K562 (cell line): ENCODE measurements at regions not wholly inside any gene's neighbourhood (a gene's known extent, or its start where the extent isn't known, plus 50 kb on each side); places are given as distances from the start of the nearest gene placed in this dataset.

Experiments used
- ATAC-seq: fragments of 200-7000 bp; cut with Tn5 transposase; 3 replicates; pipeline ENCODE4 v1.9.1; 2020; ENCODE audit warnings: moderate library complexity
- BruUV-seq: library from RNA; stranded (reverse); fragments of 400-500 nt; replicated peaks from 2 replicates; lab custom pipeline; 2021; lab: Mats Ljungman, UMichigan
- CTCF ChIA-PET: fragments of 300-600 bp; formaldehyde crosslinking; extraction: SDS; loops from one replicate; lab custom pipeline; 2021; ENCODE audit warnings: low intra/inter-chr PET ratio; lab: Yijun Ruan, JAX
- POLR2A ChIA-PET: fragments of 300-600, 350-650 bp; sonication (Branson Sonifier 250); formaldehyde crosslinking; extraction: SDS; loops from one replicate; lab custom pipeline; 2021; ENCODE audit warnings: antibody characterized with exemption, inconsistent platforms; lab: Yijun Ruan, JAX
- DNase-seq, 4 experiments: peaks; one replicate each; pipeline versions ENCODE4 v3.0.0 to v3.0.0-alpha.2; 2011 to 2018; ENCODE audit warnings: low spot score in 3 of 4, mixed read lengths in 3 of 4; ENCODE audit errors: extremely low read depth in 1 of 4
- FAIRE-seq: peaks from 2 replicates; lab custom pipeline; 2011; peaks lifted over from hg19 to GRCh38; lab: Jason Lieb, UNC
- H2AFZ ChIP-seq: 2 replicates; pipeline ENCODE4 v1.6.0; 2011; ENCODE audit warnings: low read depth, low read length, control low read depth, inconsistent platforms
- H3K27ac ChIP-seq: fragments of 200-600 bp; 3 replicates; pipeline ENCODE4 v1.8.0; 2011; ENCODE audit warnings: low read depth, mild to moderate bottlenecking, control low read depth, inconsistent platforms, low read length, moderate library complexity, mixed read lengths; ENCODE audit errors: extremely low read depth
- H3K27me3 ChIP-seq, 2 experiments: fragments of 300-600 bp in 1 of 2; 2 replicates in 1 of 2; 3 replicates in 1 of 2; pipeline versions ENCODE4 v1.6.0 to v1.8.0; 2011; ENCODE audit warnings: inconsistent platforms in 2 of 2, low read length in 2 of 2, mild to moderate bottlenecking in 1 of 2, mixed read lengths in 1 of 2, moderate library complexity in 1 of 2; ENCODE audit not compliant: control insufficient read depth in 2 of 2, insufficient read depth in 2 of 2
- H3K36me3 ChIP-seq: fragments of 300-600 bp; 3 replicates; pipeline ENCODE4 v1.8.0; 2011; ENCODE audit warnings: mild to moderate bottlenecking, low read length, inconsistent platforms; ENCODE audit not compliant: control insufficient read depth, insufficient read depth
- H3K4me1 ChIP-seq, 2 experiments: fragments of 200-600 bp in 1 of 2; replicated peaks in 1 of 2; 2 replicates in 1 of 2; 3 replicates in 1 of 2; pipeline versions ENCODE4 v1.5.1 to v1.8.0; 2011; ENCODE audit warnings: inconsistent platforms in 2 of 2, low read length in 2 of 2, mild to moderate bottlenecking in 1 of 2, mixed read lengths in 1 of 2, moderate library complexity in 1 of 2; ENCODE audit not compliant: control insufficient read depth in 2 of 2, insufficient read depth in 2 of 2
- H3K4me2 ChIP-seq: 2 replicates; pipeline ENCODE4 v1.6.1; 2011; ENCODE audit warnings: low read length, control low read depth, inconsistent platforms, mixed read lengths; ENCODE audit not compliant: insufficient read depth
- H3K4me3 ChIP-seq: fragments of 200-600 bp; sonication (generic), shearing (Covaris generic); 2 replicates; pipeline ENCODE4 v1.5.1; 2016; ENCODE audit warnings: control low read depth, inconsistent platforms
- H3K79me2 ChIP-seq: fragments of 200-600 bp; 3 replicates; pipeline ENCODE4 v1.8.0; 2011; ENCODE audit warnings: low read length, inconsistent platforms; ENCODE audit not compliant: control insufficient read depth, insufficient read depth
- H3K9ac ChIP-seq, 2 experiments: 2 replicates each; pipeline versions ENCODE4 v1.6.0 to v1.6.1; 2011; ENCODE audit warnings: low read depth in 2 of 2, low read length in 2 of 2, control low read depth in 1 of 2, inconsistent platforms in 1 of 2, mild to moderate bottlenecking in 1 of 2, mixed read lengths in 1 of 2; ENCODE audit not compliant: insufficient read depth in 1 of 2
- H3K9me1 ChIP-seq: one replicate; pipeline ENCODE4 v1.6.0; 2011; ENCODE audit warnings: inconsistent platforms, mild to moderate bottlenecking, low read length, moderate library complexity; ENCODE audit not compliant: control insufficient read depth, insufficient read depth
- H3K9me3 ChIP-seq: replicated peaks from 2 replicates; pipeline ENCODE4 v1.5.1; 2011; ENCODE audit warnings: low read depth, low read length, inconsistent platforms; ENCODE audit not compliant: control insufficient read depth, insufficient read depth
- H4K20me1 ChIP-seq: replicated peaks from 2 replicates; pipeline ENCODE4 v1.6.1; 2011; ENCODE audit warnings: low read length, inconsistent platforms, mixed read lengths; ENCODE audit not compliant: control insufficient read depth, insufficient read depth
- ATF6 ChIP-seq: sonication (generic); formaldehyde crosslinking; IDR thresholded peaks from 2 replicates; pipeline ENCODE4 v1.4.0; 2020; ENCODE audit warnings: mild to moderate bottlenecking, missing genetic modification reagents
- BRF1 ChIP-seq: IDR thresholded peaks from 3 replicates; pipeline ENCODE4 v1.6.1; 2011; ENCODE audit warnings: borderline replicate concordance, mild to moderate bottlenecking; ENCODE audit not compliant: insufficient read length; ENCODE audit errors: extremely low read depth
- CLOCK ChIP-seq: fragments of 250-450 bp; sonication (Bioruptor Pico); IDR thresholded peaks from 2 replicates; pipeline ENCODE4 v1.4.0; 2020; ENCODE audit warnings: mild to moderate bottlenecking, moderate library complexity, borderline replicate concordance
- DLX4 ChIP-seq: fragments of 250-450 bp; sonication (Bioruptor Pico); IDR thresholded peaks from 2 replicates; pipeline ENCODE4 v1.6.1; 2021; ENCODE audit warnings: mild to moderate bottlenecking
- HSF4 ChIP-seq: fragments of 250-450 bp; sonication (Bioruptor Pico); IDR thresholded peaks from 2 replicates; pipeline ENCODE4 v2.1.2; 2022; ENCODE audit warnings: mild to moderate bottlenecking, moderate library complexity, borderline replicate concordance
- MYNN ChIP-seq, 2 experiments: sonication (generic); formaldehyde crosslinking in 1 of 2; IDR thresholded peaks; 2 replicates each; pipeline versions ENCODE4 v1.5.0 to v1.6.1; 2016 to 2020; ENCODE audit warnings: antibody characterized with exemption in 1 of 2, missing genetic modification reagents in 1 of 2
- PBX2 ChIP-seq, 2 experiments: IDR thresholded peaks in 1 of 2; conservative IDR thresholded peaks in 1 of 2; 2 replicates each; pipeline ENCODE4 v1.6.1; 2016; ENCODE audit warnings: low read depth in 2 of 2, mild to moderate bottlenecking in 1 of 2, missing compliant biosample characterization in 1 of 2, missing genetic modification characterization in 1 of 2, moderate library complexity in 1 of 2
- RBM15 ChIP-seq: fragments of 200-400 bp; formaldehyde crosslinking; IDR thresholded peaks from 2 replicates; pipeline ENCODE4 v1.6.1; 2018; ENCODE audit warnings: mild to moderate bottlenecking, low read length, moderate library complexity; ENCODE audit not compliant: insufficient read depth
- SMARCE1 ChIP-seq: fragments of 450-650 bp; IDR thresholded peaks from 2 replicates; pipeline ENCODE4 v1.7.1; 2016; ENCODE audit warnings: mild to moderate bottlenecking
- SPI1 ChIP-seq: IDR thresholded peaks from 2 replicates; pipeline ENCODE4 v1.6.1; 2011; ENCODE audit warnings: low read depth, low read length, control low read depth, borderline replicate concordance
- STAG1 ChIP-seq: sonication (generic); formaldehyde crosslinking; IDR thresholded peaks from 2 replicates; pipeline ENCODE4 v1.5.0; 2020; ENCODE audit warnings: missing genetic modification reagents, borderline replicate concordance
- SUPT5H ChIP-seq: fragments of 450-650 bp; IDR thresholded peaks from 2 replicates; pipeline ENCODE4 v1.6.1; 2016
- ZNF444 ChIP-seq: fragments of 250-450 bp; sonication (Bioruptor Pico); IDR thresholded peaks from 2 replicates; pipeline ENCODE4 v1.4.0; 2020; ENCODE audit warnings: mild to moderate bottlenecking, moderate library complexity
- WGBS: fragments of 100-300 bp; shearing (Covaris generic); methylation state at CpG from one replicate; pipeline ENCODE4 v1.1.6; 2016; ENCODE audit warnings: low coverage, mixed read lengths; ENCODE audit not compliant: insufficient coverage; ENCODE audit errors: missing lambda C conversion rate; 5-methylcytosine and 5-hydroxymethylcytosine counted together
- in situ Hi-C: fragments of 300-500 bp; cut with MboI; formaldehyde crosslinking; loops from 4 replicates; pipeline ENCODE4 v1.15.0; 2018; ENCODE audit warnings: inconsistent platforms, mixed read lengths
- intact Hi-C: fragments of 100-400 bp; cut with micrococcal nuclease; formaldehyde crosslinking; loops from 2 replicates; pipeline ENCODE4 v1.14.2; 2022

- no peak for ATAC-seq
- intact Hi-C loops: no loop called here
- FAIRE-seq: no peak
- TF ChIP-seq HSF4 (no peak), STAG1 (no peak), RBM15 (no peak), SPI1 (no peak), ATF6 (CRISPR knock-in tag) (no peak), DLX4 (no peak), SUPT5H (no peak), SMARCE1 (no peak), ZNF444 (no peak), MYNN (IDR thresholded peaks at IDR 0.05) (no peak), MYNN (CRISPR knock-in tag; IDR thresholded peaks at IDR 0.05) (no peak), BRF1 (no peak), CLOCK (CRISPR knock-in tag) (no peak), PBX2 (CRISPR knock-in tag; IDR thresholded peaks at IDR 0.05; ENCODE audit: low read depth) (no peak), PBX2 (tag; conservative IDR thresholded peaks at IDR 0.05; ENCODE audit: low read depth) (no peak)
Measured at GRCh38 chr5:21195145-21195544, 1207.1 kb upstream of the CDH18 start.

More at GRCh38 chr5:21195145-21195544, 1207.1 kb upstream of the CDH18 start:
- H3K36me3 ChIP-seq: no peaks in the 10 kb centered on the region
- no peaks in the 10 kb centered on the region for H3K4me1 ChIP-seq
- H3K9me1 ChIP-seq: no peaks in the 10 kb centered on the region
- no peak overlapping the region for H3K9ac ChIP-seq
- BruUV-seq: no TSS peak
- in situ Hi-C loops: no loop called here
- H3K9me3 ChIP-seq: no peaks in the 10 kb centered on the region; the same call in 1 of the 2 replicates
- H3K27ac ChIP-seq: no peak overlapping the region
- 6% methylated on average over 4 of the region's 4 CpGs for WGBS
- no peak overlapping the region for H3K4me3 ChIP-seq
- no peak for DNase-seq
- H2AFZ ChIP-seq: no peak overlapping the region
- ChIA-PET POLR2A (no interaction called here), CTCF (no interaction called here)
- H3K27me3 ChIP-seq: no peaks in the 10 kb centered on the region
- H3K79me2 ChIP-seq: no peaks in the 10 kb centered on the region
- H3K4me2 ChIP-seq: no peak overlapping the region
- no peaks in the 10 kb centered on the region for H4K20me1 ChIP-seq
